ENCODE measurements at regions not wholly inside any gene's neighbourhood (a gene's known extent, or its start where the extent isn't known, plus 50 kb on each side); places are given as distances from the start of the nearest gene placed in this dataset.
"Not testable (repeated sequence)": the region's sequence is repeated elsewhere in the genome, so short reads cannot be mapped to it uniquely, and the experiment has no call there.

- H3K9me3 Mint-ChIP-seq, result no peaks in the 10 kb centered on the region
- H3K27me3 Mint-ChIP-seq (ENCODE audit: low read depth in 3 of 3), result peaks cover 0 to 3% (median 2%) of the 10 kb centered on the region in 3 donors
- H3K4me1 Mint-ChIP-seq, result no peaks in the 10 kb centered on the region
- H3K27ac Mint-ChIP-seq, result no peak overlapping the region
- H3K36me3 Mint-ChIP-seq, result no peaks in the 10 kb centered on the region
- no peak overlapping the region for H3K4me3 Mint-ChIP-seq
- DNase-seq, result no peak
These were observed 94.1 kb upstream of the BANK1 start for GRCh38 chr4:101696276-101697010.

- Mint-ChIP-seq H3K27ac (no peak overlapping the region), H3K4me1 (no peaks in the 10 kb centered on the region), H3K36me3 (no peaks in the 10 kb centered on the region), H3K9me3 (peaks cover 0 to 3% (median 0%) of the 10 kb centered on the region in 6 donors), H3K4me3 (no peak overlapping the region), H3K27me3 (ENCODE audit: low read depth in 3 of 3) (peaks cover 0 to 3% (median 2%) of the 10 kb centered on the region in 3 donors)
- DNase-seq, result no peak
These were observed 95.4 kb upstream of the BANK1 start for GRCh38 chr4:101695176-101695575.

- not testable (repeated sequence) for H3K27ac Mint-ChIP-seq; H3K4me3 Mint-ChIP-seq; H3K4me1 Mint-ChIP-seq; H3K27me3 Mint-ChIP-seq (ENCODE audit: low read depth in 3 of 3); DNase-seq; H3K9me3 Mint-ChIP-seq; H3K36me3 Mint-ChIP-seq
These were observed 96.1 kb upstream of the BANK1 start for GRCh38 chr4:101694403-101694802.

- no peak for DNase-seq
- H3K4me1 Mint-ChIP-seq, result no peaks in the 10 kb centered on the region
- no peak overlapping the region for H3K4me3 Mint-ChIP-seq
- H3K36me3 Mint-ChIP-seq, result no peaks in the 10 kb centered on the region
- H3K27ac Mint-ChIP-seq, result no peak overlapping the region
- peaks cover 0 to 8% (median under 1%) of the 10 kb centered on the region in 3 donors for H3K27me3 Mint-ChIP-seq (ENCODE audit: low read depth in 3 of 3)
- H3K9me3 Mint-ChIP-seq, result peaks cover 0 to 3% (median 0%) of the 10 kb centered on the region in 6 donors
These were observed 96.6 kb upstream of the BANK1 start for GRCh38 chr4:101693842-101694398.

GRCh38 chr4:101689220-101689619 lies 101.3 kb upstream of the BANK1 start:
- Mint-ChIP-seq H3K4me3 (no peak overlapping the region), H3K27me3 (ENCODE audit: low read depth in 3 of 3) (peaks cover 0 to 9% (median 0%) of the 10 kb centered on the region in 3 donors), H3K36me3 (no peaks in the 10 kb centered on the region), H3K4me1 (no peaks in the 10 kb centered on the region), H3K9me3 (peaks cover 0 to 4% (median 0%) of the 10 kb centered on the region in 6 donors), H3K27ac (no peak overlapping the region)
- DNase-seq, result no peak

- peaks cover 0 to 1% (median 0%) of the 10 kb centered on the region in 6 donors for H3K9me3 Mint-ChIP-seq
- H3K36me3 Mint-ChIP-seq, result no peaks in the 10 kb centered on the region
- no peak overlapping the region for H3K4me3 Mint-ChIP-seq
- peaks cover 0 to 12% (median 0%) of the 10 kb centered on the region in 3 donors for H3K27me3 Mint-ChIP-seq (ENCODE audit: low read depth in 3 of 3)
- no peaks in the 10 kb centered on the region for H3K4me1 Mint-ChIP-seq
- no peak overlapping the region for H3K27ac Mint-ChIP-seq
- DNase-seq, result no peak
These were observed 105.4 kb upstream of the BANK1 start for GRCh38 chr4:101685126-101685525.

GRCh38 chr4:101682946-101683345 lies 107.6 kb upstream of the BANK1 start:
- Mint-ChIP-seq H3K36me3 (no peaks in the 10 kb centered on the region), H3K27me3 (ENCODE audit: low read depth in 3 of 3) (peaks cover 0 to 6% (median 0%) of the 10 kb centered on the region in 3 donors), H3K27ac (no peak overlapping the region), H3K9me3 (peaks cover 0 to under 1% (median 0%) of the 10 kb centered on the region in 6 donors), H3K4me1 (no peaks in the 10 kb centered on the region), H3K4me3 (no peak overlapping the region)
- no peak for DNase-seq

GRCh38 chr4:101678180-101678579 lies 112.3 kb upstream of the BANK1 start:
- H3K4me1 Mint-ChIP-seq, result no peaks in the 10 kb centered on the region
- H3K4me3 Mint-ChIP-seq, result no peak overlapping the region
- peaks cover 0 to 3% (median 0%) of the 10 kb centered on the region in 3 donors for H3K27me3 Mint-ChIP-seq (ENCODE audit: low read depth in 3 of 3)
- H3K9me3 Mint-ChIP-seq, result peaks cover 0 to 5% (median 0%) of the 10 kb centered on the region in 6 donors
- H3K27ac Mint-ChIP-seq, result no peak overlapping the region
- no peak for DNase-seq
- H3K36me3 Mint-ChIP-seq, result no peaks in the 10 kb centered on the region

- Mint-ChIP-seq H3K4me3 (no peak overlapping the region), H3K27ac (no peak overlapping the region), H3K9me3 (peaks cover 0 to 18% (median 4%) of the 10 kb centered on the region in 6 donors), H3K27me3 (ENCODE audit: low read depth in 3 of 3) (no peaks in the 10 kb centered on the region), H3K4me1 (no peaks in the 10 kb centered on the region), H3K36me3 (no peaks in the 10 kb centered on the region)
- DNase-seq, result no peak
These were observed 119.6 kb upstream of the BANK1 start for GRCh38 chr4:101670897-101671296.

- no peaks in the 10 kb centered on the region for H3K4me1 Mint-ChIP-seq
- no peaks in the 10 kb centered on the region for H3K36me3 Mint-ChIP-seq
- DNase-seq, result no peak
- no peaks in the 10 kb centered on the region for H3K27me3 Mint-ChIP-seq (ENCODE audit: low read depth in 3 of 3)
- H3K27ac Mint-ChIP-seq, result no peak overlapping the region
- H3K4me3 Mint-ChIP-seq, result no peak overlapping the region
- peaks cover 0 to 18% (median 3%) of the 10 kb centered on the region in 6 donors for H3K9me3 Mint-ChIP-seq
These were observed 120.2 kb upstream of the BANK1 start for GRCh38 chr4:101670370-101670769.

- Mint-ChIP-seq H3K27me3 (ENCODE audit: low read depth in 3 of 3) (no peaks in the 10 kb centered on the region), H3K36me3 (no peaks in the 10 kb centered on the region)
These were observed 120.7 kb upstream of the BANK1 start for GRCh38 chr4:101669832-101670188.

GRCh38 chr4:101669138-101669831 lies 121.2 kb upstream of the BANK1 start:
- Mint-ChIP-seq H3K4me1 (no peaks in the 10 kb centered on the region), H3K9me3 (peaks cover 0 to 18% (median 3%) of the 10 kb centered on the region in 6 donors), H3K27ac (peak overlapping the region in 1 of 6 donors; percentile 10), H3K27me3 (ENCODE audit: low read depth in 3 of 3) (no peaks in the 10 kb centered on the region), H3K36me3 (no peaks in the 10 kb centered on the region), H3K4me3 (no peak overlapping the region)
- no peak for DNase-seq

More at GRCh38 chr4:101669832-101670188, 120.7 kb upstream of the BANK1 start:
- H3K9me3 Mint-ChIP-seq, result peaks cover 0 to 18% (median 3%) of the 10 kb centered on the region in 6 donors
- no peak for DNase-seq
- no peak overlapping the region for H3K27ac Mint-ChIP-seq
- no peaks in the 10 kb centered on the region for H3K4me1 Mint-ChIP-seq
- H3K4me3 Mint-ChIP-seq, result no peak overlapping the region

GRCh38 chr4:101667348-101667747 lies 123.2 kb upstream of the BANK1 start:
- no peak overlapping the region for H3K27ac Mint-ChIP-seq
- H3K36me3 Mint-ChIP-seq, result no peaks in the 10 kb centered on the region
- H3K27me3 Mint-ChIP-seq (ENCODE audit: low read depth in 3 of 3), result peaks cover 0 to 2% (median 1%) of the 10 kb centered on the region in 3 donors
- H3K4me1 Mint-ChIP-seq, result no peaks in the 10 kb centered on the region
- peaks cover 0 to 10% (median under 1%) of the 10 kb centered on the region in 6 donors for H3K9me3 Mint-ChIP-seq
- H3K4me3 Mint-ChIP-seq, result no peak overlapping the region
- no peak for DNase-seq

- no peak for DNase-seq
- Mint-ChIP-seq H3K36me3 (no peaks in the 10 kb centered on the region), H3K4me3 (no peak overlapping the region), H3K9me3 (no peaks in the 10 kb centered on the region), H3K27ac (no peak overlapping the region), H3K4me1 (no peaks in the 10 kb centered on the region), H3K27me3 (ENCODE audit: low read depth in 3 of 3) (peaks cover 0 to 2% (median 2%) of the 10 kb centered on the region in 3 donors)
These were observed 129.9 kb upstream of the BANK1 start for GRCh38 chr4:101660607-101661006.

Data from immature natural killer cell (primary cell).